ENCODE measurements at regions not wholly inside any gene's neighbourhood (a gene's known extent, or its start where the extent isn't known, plus 50 kb on each side); places are given as distances from the start of the nearest gene placed in this dataset.

DNA sequence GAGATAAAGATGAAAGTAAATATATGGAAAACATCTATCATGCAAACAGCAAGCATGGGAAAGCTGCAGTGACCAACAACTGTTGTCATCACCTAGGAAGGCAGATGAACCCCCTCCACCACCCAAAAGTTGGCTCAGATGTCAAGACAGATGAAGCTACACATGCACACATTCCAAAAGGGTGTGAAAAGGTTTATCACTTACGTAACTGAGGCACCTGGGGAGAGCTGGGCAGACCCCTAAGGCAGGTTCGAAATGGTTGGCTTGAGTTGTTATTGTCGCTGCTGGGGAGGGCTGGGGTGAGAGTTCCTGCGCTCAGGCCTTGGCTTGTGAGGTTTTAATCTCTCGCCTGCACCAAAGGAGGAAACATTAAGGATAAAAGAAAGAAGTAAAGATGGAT, 355.1 kb upstream of the CHRM3 start (continued):
- TF ChIP-seq, protein P1, sequence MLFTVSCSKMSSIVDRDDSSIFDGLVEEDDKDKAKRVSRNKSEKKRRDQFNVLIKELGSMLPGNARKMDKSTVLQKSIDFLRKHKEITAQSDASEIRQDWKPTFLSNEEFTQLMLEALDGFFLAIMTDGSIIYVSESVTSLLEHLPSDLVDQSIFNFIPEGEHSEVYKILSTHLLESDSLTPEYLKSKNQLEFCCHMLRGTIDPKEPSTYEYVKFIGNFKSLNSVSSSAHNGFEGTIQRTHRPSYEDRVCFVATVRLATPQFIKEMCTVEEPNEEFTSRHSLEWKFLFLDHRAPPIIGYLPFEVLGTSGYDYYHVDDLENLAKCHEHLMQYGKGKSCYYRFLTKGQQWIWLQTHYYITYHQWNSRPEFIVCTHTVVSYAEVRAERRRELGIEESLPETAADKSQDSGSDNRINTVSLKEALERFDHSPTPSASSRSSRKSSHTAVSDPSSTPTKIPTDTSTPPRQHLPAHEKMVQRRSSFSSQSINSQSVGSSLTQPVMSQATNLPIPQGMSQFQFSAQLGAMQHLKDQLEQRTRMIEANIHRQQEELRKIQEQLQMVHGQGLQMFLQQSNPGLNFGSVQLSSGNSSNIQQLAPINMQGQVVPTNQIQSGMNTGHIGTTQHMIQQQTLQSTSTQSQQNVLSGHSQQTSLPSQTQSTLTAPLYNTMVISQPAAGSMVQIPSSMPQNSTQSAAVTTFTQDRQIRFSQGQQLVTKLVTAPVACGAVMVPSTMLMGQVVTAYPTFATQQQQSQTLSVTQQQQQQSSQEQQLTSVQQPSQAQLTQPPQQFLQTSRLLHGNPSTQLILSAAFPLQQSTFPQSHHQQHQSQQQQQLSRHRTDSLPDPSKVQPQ (CRISPR knock-in tag; IDR thresholded peaks at IDR 0.05; ENCODE audit: borderline replicate concordance) = no peak
- TF ChIP-seq GTF2B (IDR thresholded peaks at IDR 0.05; ENCODE audit: extremely low read depth, insufficient read length) (no peak), NR2C2 (CRISPR knock-in tag; IDR thresholded peaks at IDR 0.05) (no peak), NR2C2 (tag; IDR thresholded peaks at IDR 0.05) (no peak), ZNF12 (CRISPR knock-in tag; IDR thresholded peaks at IDR 0.05) (no peak), CREM (IDR thresholded peaks at IDR 0.05; ENCODE audit: low read depth) (no peak), YBX1 (IDR thresholded peaks at IDR 0.05) (no peak)
- TF ChIP-seq, protein P2, sequence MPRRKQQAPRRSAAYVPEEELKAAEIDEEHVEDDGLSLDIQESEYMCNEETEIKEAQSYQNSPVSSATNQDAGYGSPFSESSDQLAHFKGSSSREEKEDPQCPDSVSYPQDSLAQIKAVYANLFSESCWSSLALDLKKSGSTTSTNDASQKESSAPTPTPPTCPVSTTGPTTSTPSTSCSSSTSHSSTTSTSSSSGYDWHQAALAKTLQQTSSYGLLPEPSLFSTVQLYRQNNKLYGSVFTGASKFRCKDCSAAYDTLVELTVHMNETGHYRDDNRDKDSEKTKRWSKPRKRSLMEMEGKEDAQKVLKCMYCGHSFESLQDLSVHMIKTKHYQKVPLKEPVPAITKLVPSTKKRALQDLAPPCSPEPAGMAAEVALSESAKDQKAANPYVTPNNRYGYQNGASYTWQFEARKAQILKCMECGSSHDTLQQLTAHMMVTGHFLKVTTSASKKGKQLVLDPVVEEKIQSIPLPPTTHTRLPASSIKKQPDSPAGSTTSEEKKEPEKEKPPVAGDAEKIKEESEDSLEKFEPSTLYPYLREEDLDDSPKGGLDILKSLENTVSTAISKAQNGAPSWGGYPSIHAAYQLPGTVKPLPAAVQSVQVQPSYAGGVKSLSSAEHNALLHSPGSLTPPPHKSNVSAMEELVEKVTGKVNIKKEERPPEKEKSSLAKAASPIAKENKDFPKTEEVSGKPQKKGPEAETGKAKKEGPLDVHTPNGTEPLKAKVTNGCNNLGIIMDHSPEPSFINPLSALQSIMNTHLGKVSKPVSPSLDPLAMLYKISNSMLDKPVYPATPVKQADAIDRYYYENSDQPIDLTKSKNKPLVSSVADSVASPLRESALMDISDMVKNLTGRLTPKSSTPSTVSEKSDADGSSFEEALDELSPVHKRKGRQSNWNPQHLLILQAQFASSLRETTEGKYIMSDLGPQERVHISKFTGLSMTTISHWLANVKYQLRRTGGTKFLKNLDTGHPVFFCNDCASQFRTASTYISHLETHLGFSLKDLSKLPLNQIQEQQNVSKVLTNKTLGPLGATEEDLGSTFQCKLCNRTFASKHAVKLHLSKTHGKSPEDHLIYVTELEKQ (CRISPR knock-in tag; IDR thresholded peaks at IDR 0.05) = no peak
- TF ChIP-seq, protein P3, sequence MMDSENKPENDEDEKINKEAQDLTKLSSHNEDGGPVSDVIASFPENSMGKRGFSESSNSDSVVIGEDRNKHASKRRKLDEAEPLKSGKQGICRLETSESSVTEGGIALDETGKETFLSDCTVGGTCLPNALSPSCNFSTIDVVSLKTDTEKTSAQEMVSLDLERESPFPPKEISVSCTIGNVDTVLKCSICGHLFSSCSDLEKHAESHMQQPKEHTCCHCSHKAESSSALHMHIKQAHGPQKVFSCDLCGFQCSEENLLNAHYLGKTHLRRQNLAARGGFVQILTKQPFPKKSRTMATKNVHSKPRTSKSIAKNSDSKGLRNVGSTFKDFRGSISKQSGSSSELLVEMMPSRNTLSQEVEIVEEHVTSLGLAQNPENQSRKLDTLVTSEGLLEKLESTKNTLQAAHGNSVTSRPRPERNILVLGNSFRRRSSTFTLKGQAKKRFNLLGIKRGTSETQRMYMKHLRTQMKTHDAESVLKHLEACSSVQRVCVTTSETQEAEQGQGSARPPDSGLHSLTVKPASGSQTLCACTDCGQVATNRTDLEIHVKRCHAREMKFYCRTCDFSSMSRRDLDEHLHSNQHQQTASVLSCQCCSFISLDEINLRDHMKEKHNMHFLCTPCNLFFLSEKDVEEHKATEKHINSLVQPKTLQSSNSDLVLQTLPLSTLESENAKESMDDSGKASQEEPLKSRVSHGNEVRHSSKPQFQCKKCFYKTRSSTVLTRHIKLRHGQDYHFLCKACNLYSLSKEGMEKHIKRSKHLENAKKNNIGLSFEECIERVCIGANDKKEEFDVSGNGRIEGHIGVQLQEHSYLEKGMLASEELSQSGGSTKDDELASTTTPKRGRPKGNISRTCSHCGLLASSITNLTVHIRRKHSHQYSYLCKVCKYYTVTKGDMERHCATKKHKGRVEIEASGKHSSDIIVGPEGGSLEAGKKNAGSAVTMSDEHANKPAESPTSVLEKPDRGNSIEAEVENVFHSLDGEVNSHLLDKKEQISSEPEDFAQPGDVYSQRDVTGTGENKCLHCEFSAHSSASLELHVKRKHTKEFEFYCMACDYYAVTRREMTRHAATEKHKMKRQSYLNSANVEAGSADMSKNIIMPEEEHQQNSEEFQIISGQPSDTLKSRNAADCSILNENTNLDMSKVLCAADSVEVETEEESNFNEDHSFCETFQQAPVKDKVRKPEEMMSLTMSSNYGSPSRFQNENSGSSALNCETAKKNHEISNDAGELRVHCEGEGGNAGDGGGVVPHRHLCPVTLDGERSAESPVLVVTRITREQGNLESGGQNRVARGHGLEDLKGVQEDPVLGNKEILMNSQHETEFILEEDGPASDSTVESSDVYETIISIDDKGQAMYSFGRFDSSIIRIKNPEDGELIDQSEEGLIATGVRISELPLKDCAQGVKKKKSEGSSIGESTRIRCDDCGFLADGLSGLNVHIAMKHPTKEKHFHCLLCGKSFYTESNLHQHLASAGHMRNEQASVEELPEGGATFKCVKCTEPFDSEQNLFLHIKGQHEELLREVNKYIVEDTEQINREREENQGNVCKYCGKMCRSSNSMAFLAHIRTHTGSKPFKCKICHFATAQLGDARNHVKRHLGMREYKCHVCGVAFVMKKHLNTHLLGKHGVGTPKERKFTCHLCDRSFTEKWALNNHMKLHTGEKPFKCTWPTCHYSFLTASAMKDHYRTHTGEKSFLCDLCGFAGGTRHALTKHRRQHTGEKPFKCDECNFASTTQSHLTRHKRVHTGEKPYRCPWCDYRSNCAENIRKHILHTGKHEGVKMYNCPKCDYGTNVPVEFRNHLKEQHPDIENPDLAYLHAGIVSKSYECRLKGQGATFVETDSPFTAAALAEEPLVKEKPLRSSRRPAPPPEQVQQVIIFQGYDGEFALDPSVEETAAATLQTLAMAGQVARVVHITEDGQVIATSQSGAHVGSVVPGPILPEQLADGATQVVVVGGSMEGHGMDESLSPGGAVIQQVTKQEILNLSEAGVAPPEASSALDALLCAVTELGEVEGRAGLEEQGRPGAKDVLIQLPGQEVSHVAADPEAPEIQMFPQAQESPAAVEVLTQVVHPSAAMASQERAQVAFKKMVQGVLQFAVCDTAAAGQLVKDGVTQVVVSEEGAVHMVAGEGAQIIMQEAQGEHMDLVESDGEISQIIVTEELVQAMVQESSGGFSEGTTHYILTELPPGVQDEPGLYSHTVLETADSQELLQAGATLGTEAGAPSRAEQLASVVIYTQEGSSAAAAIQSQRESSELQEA (IDR thresholded peaks at IDR 0.05; ENCODE audit: low read depth) = no peak

All from K562 (cell line).